A549 (cell line): ENCODE measurements at regions not wholly inside any gene's neighbourhood (a gene's known extent, or its start where the extent isn't known, plus 50 kb on each side); places are given as distances from the start of the nearest gene placed in this dataset.
"Not testable (repeated sequence)": the region's sequence is repeated elsewhere in the genome, so short reads cannot be mapped to it uniquely, and the experiment has no call there.

Experiments
- ATAC-seq, 2 experiments: fragments of 200-7000 bp in 1 of 2; fragments of >200 bp in 1 of 2; cut with Nextera tagmentation in 1 of 2; cut with Tn5 transposase in 1 of 2; 3 replicates each; pipeline versions ENCODE4 v1.8.0 to v1.9.1; 2018 to 2020; ENCODE audit warnings: mild to moderate bottlenecking in 1 of 2, moderate library complexity in 1 of 2
- CTCF ChIA-PET: fragments of 300-600 bp; sonication (Branson Sonifier 250); formaldehyde crosslinking; extraction: SDS; loops from one replicate; lab custom pipeline; 2021; ENCODE audit warnings: antibody characterized with exemption, inconsistent platforms; lab: Yijun Ruan, JAX
- POLR2A ChIA-PET: fragments of 350-600 bp; formaldehyde crosslinking; extraction: SDS; loops from one replicate; lab custom pipeline; 2021; ENCODE audit warnings: antibody characterized with exemption, inconsistent platforms; lab: Yijun Ruan, JAX
- DNase-seq, 2 experiments: peaks; one replicate each; pipeline versions ENCODE4 v3.0.0 to v3.0.0-alpha.2; 2011 to 2016; ENCODE audit warnings: low read depth in 1 of 2, low spot score in 1 of 2
- FAIRE-seq: peaks from 2 replicates; lab custom pipeline; 2011; peaks lifted over from hg19 to GRCh38; lab: Jason Lieb, UNC
- H3K27ac ChIP-seq, 2 experiments: fragments of >200 bp; sonication (Bioruptor Twin); formaldehyde crosslinking; 3 replicates each; pipeline ENCODE4 v1.5.1; 2016 to 2017
- H3K4me1 ChIP-seq: fragments of >200 bp; sonication (Bioruptor Twin); formaldehyde crosslinking; 3 replicates; pipeline ENCODE4 v1.6.1; 2016
- H3K4me2 ChIP-seq: fragments of >200 bp; sonication (Bioruptor Twin); formaldehyde crosslinking; 3 replicates; pipeline ENCODE4 v1.6.1; 2016
- H3K4me3 ChIP-seq: fragments of >200 bp; sonication (Bioruptor Twin); formaldehyde crosslinking; 3 replicates; pipeline ENCODE4 v1.5.1; 2016
- H3K9me3 ChIP-seq: fragments of >200 bp; sonication (Bioruptor Twin); formaldehyde crosslinking; 3 replicates; pipeline ENCODE4 v1.6.1; 2016
- CBX2 ChIP-seq: fragments of 200-600 bp; sonication (generic); IDR thresholded peaks from 2 replicates; pipeline ENCODE4 v1.6.1; 2016; ENCODE audit warnings: low read depth, mild to moderate bottlenecking, borderline replicate concordance
- EHF ChIP-seq: fragments of 250-450 bp; sonication (Bioruptor Pico); IDR thresholded peaks from 2 replicates; pipeline ENCODE4 v1.5.0; 2020; ENCODE audit warnings: mild to moderate bottlenecking
- FOXS1 ChIP-seq: fragments of 250-450 bp; sonication (Bioruptor Pico); IDR thresholded peaks from 2 replicates; pipeline ENCODE4 v1.5.0; 2020; ENCODE audit warnings: mild to moderate bottlenecking, moderate library complexity
- HDAC2 ChIP-seq: fragments of 200-600 bp; sonication (generic); IDR thresholded peaks from 2 replicates; pipeline ENCODE4 v1.6.1; 2016
- HEYL ChIP-seq: fragments of 250-450 bp; sonication (Bioruptor Pico); IDR thresholded peaks from 2 replicates; pipeline ENCODE4 v1.8.0; 2021; ENCODE audit warnings: mild to moderate bottlenecking, moderate library complexity
- HOXA7 ChIP-seq: fragments of 250-450 bp; sonication (Bioruptor Pico); IDR thresholded peaks from 2 replicates; pipeline ENCODE4 v1.5.0; 2020; ENCODE audit warnings: mild to moderate bottlenecking, moderate library complexity
- JUN ChIP-seq, 2 experiments: fragments of >200 bp; sonication (Bioruptor Twin); formaldehyde crosslinking; IDR thresholded peaks; 2 replicates in 1 of 2; 3 replicates in 1 of 2; pipeline ENCODE4 v1.6.1; 2016 to 2017
- JUNB ChIP-seq: fragments of >200 bp; sonication (Bioruptor Twin); formaldehyde crosslinking; IDR thresholded peaks from 2 replicates; pipeline ENCODE4 v1.6.1; 2016
- MAZ ChIP-seq: fragments of 150-350 bp; IDR thresholded peaks from 2 replicates; pipeline ENCODE4 v1.6.1; 2014; ENCODE audit warnings: antibody characterized with exemption, low read depth, low read length, borderline replicate concordance
- PHF8 ChIP-seq: fragments of 200-600 bp; sonication (generic); IDR thresholded peaks from 2 replicates; pipeline ENCODE4 v1.6.1; 2016; ENCODE audit warnings: low read depth, mild to moderate bottlenecking, antibody characterized with exemption, moderate library complexity, borderline replicate concordance
- POLR2A ChIP-seq: IDR thresholded peaks from 2 replicates; pipeline ENCODE4 v1.6.1; 2012; ENCODE audit warnings: mild to moderate bottlenecking, low read length
- RAD21 ChIP-seq, 2 experiments: fragments of >200 bp in 1 of 2; sonication (Bioruptor Twin) in 1 of 2; formaldehyde crosslinking in 1 of 2; IDR thresholded peaks in 1 of 2; conservative IDR thresholded peaks in 1 of 2; 2 replicates in 1 of 2; 3 replicates in 1 of 2; pipeline ENCODE4 v1.6.1; 2012 to 2018; ENCODE audit warnings: inconsistent platforms in 1 of 2
- RCOR1 ChIP-seq: fragments of 150-350 bp; IDR thresholded peaks from 2 replicates; pipeline ENCODE4 v1.6.1; 2014; ENCODE audit warnings: antibody characterized with exemption, low read length, low read depth
- RFX5 ChIP-seq: fragments of 450-650 bp; IDR thresholded peaks from 2 replicates; pipeline ENCODE4 v1.7.1; 2014; ENCODE audit warnings: antibody characterized with exemption, mild to moderate bottlenecking, moderate library complexity
- SMC3 ChIP-seq: fragments of >200 bp; sonication (Bioruptor Twin); formaldehyde crosslinking; IDR thresholded peaks from 3 replicates; pipeline ENCODE4 v1.6.1; 2018; ENCODE audit warnings: inconsistent platforms
- TP53 ChIP-seq: fragments of 250-450 bp; sonication (Bioruptor Pico); IDR thresholded peaks from 2 replicates; pipeline ENCODE4 v1.5.0; 2021; ENCODE audit warnings: mild to moderate bottlenecking, moderate library complexity
- ZNF302 ChIP-seq: fragments of 250-450 bp; sonication (Bioruptor Pico); IDR thresholded peaks from 2 replicates; pipeline ENCODE4 v1.9.0; 2021; ENCODE audit warnings: inconsistent platforms, mild to moderate bottlenecking, moderate library complexity
- WGBS: methylation state at CpG from one replicate; pipeline ENCODE4 v1.1.6; 2017; ENCODE audit errors: missing lambda C conversion rate; 5-methylcytosine and 5-hydroxymethylcytosine counted together
- TF ChIP-seq, protein P1 (sequence below): IDR thresholded peaks from 2 replicates; pipeline ENCODE4 v1.6.1; 2012
- TF ChIP-seq, protein P2 (sequence below): fragments of 150-350 bp; IDR thresholded peaks from 2 replicates; pipeline ENCODE4 v1.6.1; 2014; ENCODE audit warnings: low read depth, mild to moderate bottlenecking, low read length

DNA sequence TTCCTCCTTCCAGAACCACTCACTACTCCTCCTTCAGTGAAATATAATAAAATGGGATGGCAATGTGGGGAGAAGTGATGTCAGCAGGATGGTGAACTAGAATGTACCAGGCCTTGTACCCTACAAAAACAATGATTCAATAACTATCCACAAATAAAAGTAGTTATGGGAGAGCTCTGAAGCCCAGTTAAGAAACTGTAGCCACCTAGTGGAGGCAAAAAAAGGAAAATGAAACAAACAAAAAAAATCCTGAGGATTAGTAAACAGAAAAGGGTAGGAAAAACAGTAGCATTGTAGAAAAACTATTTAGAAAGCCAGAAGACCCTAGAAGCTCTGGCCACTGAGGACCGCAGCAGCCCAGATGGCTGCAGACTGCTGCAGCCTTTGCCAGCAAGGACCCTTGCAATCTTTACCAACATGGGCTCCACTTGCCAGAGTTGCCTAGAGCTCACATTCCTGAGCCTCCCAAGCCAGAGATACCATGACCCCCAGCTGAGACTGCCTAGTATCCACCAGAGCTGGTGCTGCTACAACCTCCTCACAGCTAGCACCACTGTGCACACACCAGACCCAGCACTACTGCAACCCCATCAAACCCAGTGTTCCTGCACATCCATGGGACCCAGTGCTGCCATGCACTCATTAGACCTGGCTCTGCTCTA is 259.7 kb upstream of the MSX2 start:
- no peak for DNase-seq
- CTCF ChIA-PET = interaction anchor here (0.7 to 1.8 kb wide), 5 partner anchors 12 to 147 kb away, joined by 3 to 9 read pairs (median 3); no protein-coding TSS in a partner anchor

DNA sequence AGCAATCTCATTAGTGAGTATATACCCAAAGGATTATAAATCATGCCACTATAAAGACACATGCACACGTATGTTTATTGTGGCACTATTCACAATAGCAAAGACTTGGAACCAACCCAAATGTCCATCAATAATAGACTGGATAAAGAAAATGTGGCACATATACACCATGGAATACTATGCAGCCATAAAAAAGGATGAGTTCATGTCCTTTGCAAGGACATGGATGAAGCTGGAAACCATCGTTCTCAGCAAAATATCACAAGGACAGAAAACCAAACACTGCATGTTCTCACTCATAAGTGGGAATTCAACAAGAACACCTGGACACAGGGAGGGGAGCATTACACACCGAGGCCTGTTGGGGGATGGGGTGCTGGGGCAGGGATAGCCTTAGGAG is 252.9 kb upstream of the MSX2 start:
- H3K9me3 ChIP-seq, POLR2A ChIA-PET, FAIRE-seq, DNase-seq, H3K4me2 ChIP-seq, H3K27ac ChIP-seq, H3K4me3 ChIP-seq, ATAC-seq, H3K4me1 ChIP-seq, CTCF ChIA-PET: not testable (repeated sequence)
- 0% methylated on average over 3 of the region's 3 CpGs for WGBS

More for the DNA sequence above, 259.7 kb upstream of the MSX2 start:
- FAIRE-seq (no peak), ATAC-seq (no peak)
- POLR2A ChIA-PET = no interaction called here
- Histone ChIP-seq H3K4me1 (no peaks in the 10 kb centered on the region), H3K27ac (no peak overlapping the region), H3K9me3 (no peaks in the 10 kb centered on the region), H3K4me2 (no peak overlapping the region), H3K4me3 (no peak overlapping the region)
- 32% methylated on average over 1 of the region's 1 CpG for WGBS
- no peak for TF ChIP-seq TP53 (CRISPR knock-in tag)
- TF ChIP-seq, protein P1, sequence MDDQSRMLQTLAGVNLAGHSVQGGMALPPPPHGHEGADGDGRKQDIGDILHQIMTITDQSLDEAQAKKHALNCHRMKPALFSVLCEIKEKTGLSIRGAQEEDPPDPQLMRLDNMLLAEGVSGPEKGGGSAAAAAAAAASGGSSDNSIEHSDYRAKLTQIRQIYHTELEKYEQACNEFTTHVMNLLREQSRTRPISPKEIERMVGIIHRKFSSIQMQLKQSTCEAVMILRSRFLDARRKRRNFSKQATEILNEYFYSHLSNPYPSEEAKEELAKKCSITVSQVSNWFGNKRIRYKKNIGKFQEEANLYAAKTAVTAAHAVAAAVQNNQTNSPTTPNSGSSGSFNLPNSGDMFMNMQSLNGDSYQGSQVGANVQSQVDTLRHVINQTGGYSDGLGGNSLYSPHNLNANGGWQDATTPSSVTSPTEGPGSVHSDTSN = no peak
- no peak for TF ChIP-seq POLR2A
- TF ChIP-seq EHF (CRISPR knock-in tag) = no peak
- no peak for TF ChIP-seq SMC3
- TF ChIP-seq JUNB = no peak
- TF ChIP-seq RFX5 = no peak
- no peak for TF ChIP-seq ZNF302 (CRISPR knock-in tag)
- TF ChIP-seq MAZ = no peak
- no peak for TF ChIP-seq CBX2
- TF ChIP-seq HEYL = no peak
- TF ChIP-seq HOXA7 (CRISPR knock-in tag) = no peak

DNA sequence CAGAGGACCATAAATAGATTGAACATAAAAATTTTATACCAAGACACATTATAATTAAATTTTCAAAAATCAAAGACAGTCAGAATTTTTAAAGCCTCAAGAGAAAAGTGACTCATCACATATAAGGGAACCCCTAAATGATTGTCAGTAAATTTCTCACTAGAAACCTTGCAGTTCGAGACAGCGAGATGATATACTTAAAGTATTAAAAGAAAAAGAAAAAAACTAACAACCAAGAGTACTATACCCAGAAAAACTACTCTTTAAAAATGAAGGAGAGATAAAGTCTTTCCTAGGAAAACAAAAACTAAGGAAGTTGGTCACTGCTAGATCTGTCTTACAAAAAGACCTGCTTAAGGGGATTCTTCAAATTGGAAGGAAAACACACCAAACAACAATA is 251.4 kb upstream of the MSX2 start:
- CTCF ChIA-PET = no interaction called here
- FAIRE-seq = no peak
- TF ChIP-seq FOXS1 (CRISPR knock-in tag) (no peak), RCOR1 (no peak), EHF (CRISPR knock-in tag) (no peak), HDAC2 (no peak), RAD21 (conservative IDR thresholded peaks at IDR 0.05 in 1 of 2, IDR thresholded peaks at IDR 0.05 in 1 of 2) (no peak), HOXA7 (CRISPR knock-in tag) (no peak), PHF8 (no peak), MAZ (no peak), SMC3 (no peak), JUN (IDR thresholded peaks at IDR 0.05) (no peak)
- TF ChIP-seq, protein P2, sequence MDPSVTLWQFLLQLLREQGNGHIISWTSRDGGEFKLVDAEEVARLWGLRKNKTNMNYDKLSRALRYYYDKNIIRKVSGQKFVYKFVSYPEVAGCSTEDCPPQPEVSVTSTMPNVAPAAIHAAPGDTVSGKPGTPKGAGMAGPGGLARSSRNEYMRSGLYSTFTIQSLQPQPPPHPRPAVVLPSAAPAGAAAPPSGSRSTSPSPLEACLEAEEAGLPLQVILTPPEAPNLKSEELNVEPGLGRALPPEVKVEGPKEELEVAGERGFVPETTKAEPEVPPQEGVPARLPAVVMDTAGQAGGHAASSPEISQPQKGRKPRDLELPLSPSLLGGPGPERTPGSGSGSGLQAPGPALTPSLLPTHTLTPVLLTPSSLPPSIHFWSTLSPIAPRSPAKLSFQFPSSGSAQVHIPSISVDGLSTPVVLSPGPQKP = no peak

DNA sequence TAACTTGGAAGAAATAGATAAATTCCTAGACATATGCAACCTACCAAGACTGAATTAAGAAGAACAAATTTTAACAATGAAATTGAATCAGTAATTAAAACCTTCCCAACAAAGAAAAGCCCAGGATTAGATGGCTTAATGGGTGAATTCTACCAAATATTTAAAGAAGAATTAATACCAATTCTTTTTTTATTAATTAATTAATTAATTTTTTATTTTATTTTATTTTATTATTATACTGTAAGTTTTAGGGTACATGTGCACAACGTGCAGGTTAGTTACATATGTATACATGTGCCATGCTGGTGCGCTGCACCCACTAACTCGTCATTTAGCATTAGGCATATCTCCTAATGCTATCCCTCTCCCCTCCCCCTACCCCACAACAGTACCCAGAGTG is 248.4 kb upstream of the MSX2 start:
- peaks cover 26% of the 10 kb centered on the region; the same call in 2 of the 3 replicates for H3K9me3 ChIP-seq
- H3K4me2 ChIP-seq, DNase-seq, CTCF ChIA-PET, H3K4me1 ChIP-seq, H3K4me3 ChIP-seq, H3K27ac ChIP-seq, POLR2A ChIA-PET, ATAC-seq, FAIRE-seq: not testable (repeated sequence)
- 45% methylated on average over 3 of the region's 3 CpGs for WGBS

More for the DNA sequence above, 251.4 kb upstream of the MSX2 start:
- H3K27ac ChIP-seq = no peak overlapping the region
- no peak for ATAC-seq
- DNase-seq = no peak
- 64% methylated on average over 2 of the region's 2 CpGs for WGBS
- no peaks in the 10 kb centered on the region for H3K4me1 ChIP-seq
- H3K9me3 ChIP-seq = 0 out of 3 replicates have a peak, but pooled peaks cover 4% of the 10 kb centered on the region
- H3K4me3 ChIP-seq = no peak overlapping the region
- POLR2A ChIA-PET = no interaction called here
- H3K4me2 ChIP-seq = no peak overlapping the region
